H9 (cell line): ENCODE measurements at regions not wholly inside any gene's neighbourhood (a gene's known extent, or its start where the extent isn't known, plus 50 kb on each side); places are given as distances from the start of the nearest gene placed in this dataset.

Source experiments
- DNase-seq: peaks from one replicate; pipeline ENCODE4 v3.0.0-alpha.2; 2017
- H2AFZ ChIP-seq: one replicate; pipeline ENCODE4 v1.6.1; 2013; ENCODE audit warnings: mild to moderate bottlenecking, low read length, control low read depth, moderate library complexity
- H2AK5ac ChIP-seq: 2 replicates; pipeline ENCODE4 v1.6.1; 2013; ENCODE audit warnings: low read length, control low read depth, mixed read lengths; ENCODE audit not compliant: insufficient read length
- H2BK120ac ChIP-seq: one replicate; pipeline ENCODE4 v1.6.1; 2013; ENCODE audit warnings: low read depth, mild to moderate bottlenecking, low read length, control low read depth, inconsistent platforms; ENCODE audit not compliant: poor library complexity, severe bottlenecking
- H2BK12ac ChIP-seq: 2 replicates; pipeline ENCODE4 v1.6.1; 2013; ENCODE audit warnings: low read length, control low read depth, mixed read lengths, low read depth; ENCODE audit not compliant: insufficient read length
- H2BK15ac ChIP-seq: 2 replicates; pipeline ENCODE4 v1.6.1; 2013; ENCODE audit warnings: low read depth, low read length, control low read depth
- H2BK20ac ChIP-seq: one replicate; pipeline ENCODE4 v1.6.1; 2013; ENCODE audit warnings: low read depth, mild to moderate bottlenecking, low read length, control low read depth, inconsistent platforms; ENCODE audit not compliant: poor library complexity, severe bottlenecking
- H2BK5ac ChIP-seq: 2 replicates; pipeline ENCODE4 v1.6.1; 2013; ENCODE audit warnings: low read length, control low read depth, mixed read lengths; ENCODE audit not compliant: insufficient read length
- H3K14ac ChIP-seq: 2 replicates; pipeline ENCODE4 v1.6.1; 2013; ENCODE audit warnings: low read length, control low read depth; ENCODE audit not compliant: insufficient read depth
- H3K18ac ChIP-seq: 2 replicates; pipeline ENCODE4 v1.6.1; 2013; ENCODE audit warnings: low read depth, mild to moderate bottlenecking, mixed read lengths, low read length, control low read depth; ENCODE audit not compliant: insufficient read length
- H3K23ac ChIP-seq: 2 replicates; pipeline ENCODE4 v1.6.1; 2013; ENCODE audit warnings: low read length, control low read depth, mixed read lengths, low read depth; ENCODE audit not compliant: insufficient read length
- H3K23me2 ChIP-seq: 2 replicates; pipeline ENCODE4 v1.6.1; 2013; ENCODE audit warnings: low read depth, mild to moderate bottlenecking, mixed read lengths, low read length, control low read depth; ENCODE audit not compliant: insufficient read length, poor library complexity, severe bottlenecking
- H3K27ac ChIP-seq: 2 replicates; pipeline ENCODE4 v1.5.1; 2013; ENCODE audit warnings: low read length, control low read depth, mixed read lengths, low read depth; ENCODE audit not compliant: insufficient read length
- H3K27me3 ChIP-seq: 2 replicates; pipeline ENCODE4 v1.6.1; 2013; ENCODE audit warnings: low read length, control low read depth, inconsistent platforms; ENCODE audit not compliant: insufficient read depth
- H3K4ac ChIP-seq: 2 replicates; pipeline ENCODE4 v1.6.1; 2013; ENCODE audit warnings: low read depth, mild to moderate bottlenecking, control low read depth, inconsistent platforms, low read length, moderate library complexity
- H3K4me1 ChIP-seq: 2 replicates; pipeline ENCODE4 v1.6.1; 2013; ENCODE audit warnings: low read length, control low read depth, inconsistent platforms; ENCODE audit not compliant: insufficient read depth
- H3K4me2 ChIP-seq: 2 replicates; pipeline ENCODE4 v1.6.1; 2013; ENCODE audit warnings: low read length, control low read depth, mixed read lengths; ENCODE audit not compliant: insufficient read length, insufficient read depth
- H3K56ac ChIP-seq: 2 replicates; pipeline ENCODE4 v1.6.1; 2013; ENCODE audit warnings: low read depth, mild to moderate bottlenecking, mixed read lengths, low read length, control low read depth; ENCODE audit not compliant: insufficient read length
- H3K79me1 ChIP-seq: 2 replicates; pipeline ENCODE4 v1.6.1; 2013; ENCODE audit warnings: low read depth, mild to moderate bottlenecking, moderate library complexity, low read length, control low read depth, inconsistent platforms; ENCODE audit not compliant: insufficient read depth, poor library complexity, severe bottlenecking
- H3K79me2 ChIP-seq: 2 replicates; pipeline ENCODE4 v1.6.1; 2013; ENCODE audit warnings: low read length, control low read depth, inconsistent platforms; ENCODE audit not compliant: insufficient read depth
- H3K9ac ChIP-seq: 2 replicates; pipeline ENCODE4 v1.6.1; 2013; ENCODE audit warnings: low read length, control low read depth, mixed read lengths; ENCODE audit not compliant: insufficient read length; ENCODE audit errors: extremely low read depth
- H3K9me3 ChIP-seq: one replicate; pipeline ENCODE4 v1.6.1; 2013; ENCODE audit warnings: low read depth, low read length, inconsistent platforms; ENCODE audit not compliant: control insufficient read depth
- H3T11ph ChIP-seq: one replicate; pipeline ENCODE4 v1.6.1; 2013; ENCODE audit warnings: mild to moderate bottlenecking, low read length, control low read depth, inconsistent platforms
- H4K20me1 ChIP-seq: one replicate; pipeline ENCODE4 v1.6.1; 2013; ENCODE audit not compliant: control insufficient read depth, insufficient read length, insufficient read depth
- H4K5ac ChIP-seq: 2 replicates; pipeline ENCODE4 v1.6.1; 2013; ENCODE audit warnings: low read depth, mild to moderate bottlenecking, mixed read lengths, low read length, control low read depth; ENCODE audit not compliant: insufficient read length
- H4K8ac ChIP-seq: replicated peaks from 2 replicates; pipeline ENCODE4 v1.6.1; 2013; ENCODE audit warnings: low read length, control low read depth, mixed read lengths, low read depth; ENCODE audit not compliant: insufficient read length
- H4K91ac ChIP-seq: 2 replicates; pipeline ENCODE4 v1.6.1; 2013; ENCODE audit warnings: low read depth, mild to moderate bottlenecking, moderate library complexity, mixed read lengths, low read length, control low read depth; ENCODE audit not compliant: insufficient read length
- H3K27ac Mint-ChIP-seq, 3 experiments: 2 replicates in 2 of 3; 3 replicates in 1 of 3; pipeline ENCODE4 v1.8.0; 2020 to 2021; ENCODE audit warnings: mixed read lengths in 3 of 3, mild to moderate bottlenecking in 1 of 3, moderate library complexity in 1 of 3
- H3K27me3 Mint-ChIP-seq: 2 replicates; pipeline ENCODE4 v1.8.0; 2021; ENCODE audit warnings: low read depth, mild to moderate bottlenecking, moderate library complexity, mixed read lengths
- H3K36me3 Mint-ChIP-seq, 3 experiments: 2 replicates in 2 of 3; 3 replicates in 1 of 3; pipeline ENCODE4 v1.8.0; 2020 to 2021; ENCODE audit warnings: low read depth in 3 of 3, mixed read lengths in 3 of 3; ENCODE audit not compliant: insufficient read depth in 1 of 3
- H3K4me1 Mint-ChIP-seq, 2 experiments: 2 replicates each; pipeline ENCODE4 v1.8.0; 2020; ENCODE audit warnings: mixed read lengths in 2 of 2
- H3K4me3 Mint-ChIP-seq, 2 experiments: 2 replicates in 1 of 2; 3 replicates in 1 of 2; pipeline ENCODE4 v1.8.0; 2020 to 2021; ENCODE audit warnings: mild to moderate bottlenecking in 2 of 2, mixed read lengths in 2 of 2, moderate library complexity in 1 of 2
- H3K9me3 Mint-ChIP-seq, 2 experiments: 2 replicates in 1 of 2; 3 replicates in 1 of 2; pipeline ENCODE4 v1.8.0; 2020; ENCODE audit warnings: mild to moderate bottlenecking in 2 of 2, mixed read lengths in 2 of 2, moderate library complexity in 1 of 2
- CTCF ChIP-seq: fragments of 200-600 bp; sonication (generic); conservative IDR thresholded peaks from 3 replicates; pipeline ENCODE4 v1.8.0; 2021; ENCODE audit warnings: antibody characterized with exemption, mild to moderate bottlenecking
- WGBS: extraction: QIAGEN DNeasy Blood & Tissue Kit; methylation state at CpG from one replicate; pipeline ENCODE4 v1.1.7; 2013; ENCODE audit warnings: missing lambda C conversion rate, low lambda C conversion rate, mixed read lengths; ENCODE audit not compliant: insufficient read length; ENCODE audit errors: extremely low coverage; 5-methylcytosine and 5-hydroxymethylcytosine counted together

DNA sequence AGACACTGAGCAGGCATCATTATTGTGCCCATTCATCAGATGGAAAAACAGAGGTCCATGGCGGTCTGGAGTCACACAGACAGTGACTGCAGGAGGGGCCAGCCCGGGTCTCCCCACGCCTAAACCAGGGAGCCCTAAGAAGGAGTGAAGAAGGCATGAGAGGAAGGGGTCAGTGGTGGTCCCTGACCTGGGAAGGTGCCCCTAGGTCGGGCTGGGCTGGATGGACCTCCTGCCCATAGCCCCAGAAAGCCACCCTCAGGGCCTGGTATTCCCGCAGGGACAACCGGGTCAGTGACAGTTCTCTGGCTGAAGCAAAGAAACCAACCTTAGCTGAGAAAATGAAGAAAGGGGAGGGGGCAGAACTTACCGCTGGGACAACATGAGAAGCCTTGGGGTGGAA, 163.4 kb upstream of the C1orf174 start:
- Histone ChIP-seq H3K18ac (no peak overlapping the region), H3K4me1 (no peaks in the 10 kb centered on the region; the same call in 1 of the 2 replicates), H4K20me1 (no peaks in the 10 kb centered on the region), H2BK120ac (no peak overlapping the region), H3K79me2 (no peaks in the 10 kb centered on the region), H2BK12ac (no peak overlapping the region), H3K9ac (no peak overlapping the region), H3K9me3 (no peaks in the 10 kb centered on the region), H4K91ac (no peak overlapping the region), H2AK5ac (no peak overlapping the region), H3K4me2 (no peak overlapping the region), H4K8ac (no peak overlapping the region), H3K27ac (no peak overlapping the region), H3K27me3 (no peaks in the 10 kb centered on the region), H3K4ac (no peak overlapping the region), H2BK5ac (no peak overlapping the region), H3K14ac (no peak overlapping the region), H3K23ac (no peak overlapping the region), H3K23me2 (no peaks in the 10 kb centered on the region), H2BK15ac (no peak overlapping the region), H3K56ac (no peak overlapping the region), H2BK20ac (no peak overlapping the region), H4K5ac (no peak overlapping the region), H3K79me1 (no peaks in the 10 kb centered on the region), H3T11ph (no peak overlapping the region), H2AFZ (no peak overlapping the region)
- WGBS = no CpG with 5 or more reads among the region's 7 CpGs
- no peak overlapping the region for H3K4me3 Mint-ChIP-seq
- H3K27me3 Mint-ChIP-seq = no peaks in the 10 kb centered on the region
- H3K4me1 Mint-ChIP-seq = peaks cover 0 to 4% of the 10 kb centered on the region in 2 experiments; a peak in 2 of 4 replicates
- no peak for TF ChIP-seq CTCF
- no peaks in the 10 kb centered on the region for H3K9me3 Mint-ChIP-seq
- H3K27ac Mint-ChIP-seq = no peak overlapping the region
- no peaks in the 10 kb centered on the region for H3K36me3 Mint-ChIP-seq
- DNase-seq = no peak
